GM19023 (cell line): ENCODE measurements at regions not wholly inside any gene's neighbourhood (a gene's known extent, or its start where the extent isn't known, plus 50 kb on each side); places are given as distances from the start of the nearest gene placed in this dataset.

Source experiments
- ATAC-seq: cut with Tn5 transposase; IDR thresholded peaks from one replicate; pipeline ENCODE4 v1.9.1; 2021; ENCODE audit warnings: mild to moderate bottlenecking, moderate library complexity; ENCODE audit not compliant: unreplicated experiment

DNA sequence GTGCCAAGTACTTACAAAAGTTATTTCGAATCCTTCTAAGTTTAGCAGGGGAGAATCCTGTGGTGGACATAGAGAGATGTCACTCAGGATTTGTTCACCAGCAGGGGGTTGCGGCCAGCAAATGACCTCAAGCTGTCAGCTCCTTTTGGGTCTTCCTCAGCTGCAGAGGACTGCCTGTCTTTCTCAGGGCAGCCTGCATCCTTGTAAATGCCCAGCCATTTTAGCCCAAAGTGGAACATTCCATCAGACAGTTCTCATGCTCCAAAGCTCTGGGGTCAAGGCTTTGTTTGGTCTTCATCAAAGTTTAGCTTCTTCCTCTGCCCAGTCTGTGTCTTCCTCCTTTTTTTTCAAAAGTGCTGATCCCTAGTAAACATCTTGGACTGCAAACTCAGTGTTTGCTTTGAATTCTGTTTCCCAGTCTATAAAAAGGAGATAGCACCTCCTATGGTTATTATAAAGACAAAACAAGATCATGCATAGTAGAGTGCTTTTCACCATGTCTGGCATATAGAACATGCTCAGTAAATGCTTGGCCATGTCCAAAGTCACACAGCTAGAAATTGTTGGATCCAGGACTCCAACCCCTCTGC is 156.4 kb upstream of the GATB start:
- no peak for ATAC-seq

DNA sequence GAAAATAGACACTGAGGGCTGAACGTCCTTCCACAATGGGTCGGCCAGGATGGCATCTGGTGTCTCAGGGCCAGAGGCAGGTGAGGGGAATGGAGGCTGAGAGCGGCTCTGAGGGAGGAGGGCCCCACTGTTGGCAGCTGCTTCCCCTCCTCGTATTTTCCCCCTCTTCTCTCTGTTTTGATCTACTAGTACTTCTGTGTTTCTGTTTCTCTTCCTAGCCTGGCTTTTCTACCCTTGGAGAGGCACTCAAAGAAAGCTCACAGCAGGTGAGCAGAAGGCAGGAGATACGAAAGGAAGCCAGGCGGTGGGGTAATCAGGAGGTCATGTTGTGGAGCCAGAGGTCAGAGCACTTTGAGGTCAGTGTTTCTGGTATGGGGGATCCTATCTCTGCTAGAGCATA is 151.8 kb upstream of the GATB start:
- no peak for ATAC-seq

DNA sequence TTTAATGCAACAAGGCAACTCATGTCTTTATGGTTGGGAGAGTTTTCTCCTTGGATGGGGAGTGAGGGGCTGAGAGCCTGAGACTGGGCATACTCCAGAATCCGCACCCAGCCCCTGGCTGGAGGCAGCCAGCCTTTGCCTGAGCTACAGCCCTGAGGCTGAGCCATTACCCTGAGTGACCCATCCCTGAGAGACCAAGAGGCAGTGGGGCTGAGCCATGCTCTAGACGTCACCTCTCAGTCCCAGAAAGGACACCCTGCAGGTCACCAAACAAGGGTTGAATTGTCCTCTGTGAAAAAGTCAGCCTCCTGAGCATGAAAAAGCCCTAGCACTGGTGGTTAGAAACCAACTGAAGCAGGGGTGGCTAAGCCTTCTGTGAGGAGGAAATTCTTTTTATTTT is 151.2 kb upstream of the GATB start:
- ATAC-seq, result no peak

DNA sequence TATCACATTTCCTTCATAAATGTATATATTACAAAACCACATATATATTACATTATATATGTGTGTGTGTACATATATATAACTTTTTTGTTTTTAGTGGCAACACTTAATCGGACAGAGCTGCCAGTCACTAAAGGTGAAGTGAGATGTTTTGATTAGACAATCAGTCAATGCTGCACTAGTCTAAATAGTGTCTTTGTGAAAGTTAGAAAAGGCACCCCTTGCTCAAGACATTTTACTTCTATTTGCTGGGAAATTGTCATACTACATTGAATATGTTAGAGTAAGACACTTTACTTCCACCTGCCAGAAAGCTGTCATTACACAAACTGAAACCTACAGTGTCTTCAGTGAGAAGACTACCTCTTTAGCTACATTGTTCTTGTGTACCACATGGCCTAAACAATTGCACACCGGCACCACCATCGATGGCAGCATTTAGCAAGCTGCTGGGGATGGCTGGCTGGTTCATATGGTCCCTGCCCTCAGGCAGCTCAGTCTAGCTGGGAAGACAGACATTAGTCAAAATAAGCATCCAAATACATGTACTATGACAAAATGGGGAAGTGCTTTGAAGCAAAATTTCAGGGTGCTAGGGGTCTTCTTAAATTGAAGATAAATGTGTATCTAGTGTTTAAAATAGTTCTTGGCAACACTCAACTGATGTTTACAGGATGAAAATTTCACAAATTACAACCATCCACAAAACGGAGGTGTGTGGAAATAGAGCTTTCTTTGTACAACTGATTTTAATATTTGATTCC is 148.1 kb upstream of the GATB start:
- ATAC-seq, result no peak

DNA sequence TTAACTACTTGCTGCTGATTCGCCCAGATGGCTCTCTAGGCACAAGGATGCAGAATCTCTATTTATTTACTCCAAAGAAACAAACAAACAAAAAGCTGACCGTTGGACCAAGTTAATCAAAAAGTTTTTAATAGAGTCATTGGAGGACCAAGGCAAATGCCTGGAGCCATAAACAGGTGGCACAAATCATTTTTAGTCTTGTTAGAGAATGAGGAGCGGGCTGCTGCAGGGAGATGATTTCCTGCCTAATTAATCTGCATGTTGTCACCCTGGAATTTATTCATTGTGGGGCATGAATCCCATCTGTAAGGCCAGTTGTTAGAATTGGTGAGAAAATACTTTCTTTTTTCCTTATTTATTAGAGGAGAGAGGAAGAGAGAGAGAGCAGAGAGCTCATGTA is 147.4 kb upstream of the GATB start:
- ATAC-seq, result no peak

DNA sequence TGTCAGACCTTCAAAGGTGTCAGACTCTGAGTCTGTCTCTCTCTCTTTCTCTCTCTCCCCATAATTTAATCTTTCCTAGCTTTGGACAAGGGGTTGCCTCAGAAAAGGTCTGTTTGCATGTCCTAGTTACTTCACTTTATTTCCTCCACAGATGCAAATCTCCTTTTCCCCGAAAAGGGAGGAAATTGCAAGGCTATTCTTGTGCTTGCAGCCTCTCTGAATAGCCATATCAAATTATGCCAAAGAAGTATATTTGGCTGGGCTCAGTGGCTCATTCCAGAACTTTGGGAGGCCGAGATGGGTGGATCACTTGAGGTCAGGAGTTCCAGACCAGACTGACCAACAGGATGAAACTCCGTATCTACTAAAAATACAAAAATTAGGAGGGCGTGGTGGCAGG is 145.6 kb upstream of the GATB start:
- no peak for ATAC-seq

DNA sequence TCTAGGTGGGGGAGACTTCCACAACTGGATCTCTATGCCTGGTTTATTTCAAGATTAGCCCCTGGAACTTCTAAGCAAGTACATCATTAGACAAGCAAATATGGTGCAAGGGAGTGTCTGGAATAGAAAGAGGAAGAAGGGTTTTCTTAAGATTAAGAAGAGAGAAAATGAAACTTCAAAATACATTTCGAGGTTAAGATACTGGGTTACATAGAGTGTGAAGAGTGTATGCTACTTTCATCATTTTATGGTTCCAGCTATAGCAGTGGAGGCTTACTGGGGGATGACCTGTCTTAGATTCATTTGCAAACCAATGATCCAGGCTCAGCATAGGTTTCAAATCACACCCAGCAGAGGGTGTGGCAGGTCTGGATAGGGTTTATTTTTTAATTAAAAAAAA is 144.4 kb upstream of the GATB start:
- ATAC-seq, result peak; percentile 72

DNA sequence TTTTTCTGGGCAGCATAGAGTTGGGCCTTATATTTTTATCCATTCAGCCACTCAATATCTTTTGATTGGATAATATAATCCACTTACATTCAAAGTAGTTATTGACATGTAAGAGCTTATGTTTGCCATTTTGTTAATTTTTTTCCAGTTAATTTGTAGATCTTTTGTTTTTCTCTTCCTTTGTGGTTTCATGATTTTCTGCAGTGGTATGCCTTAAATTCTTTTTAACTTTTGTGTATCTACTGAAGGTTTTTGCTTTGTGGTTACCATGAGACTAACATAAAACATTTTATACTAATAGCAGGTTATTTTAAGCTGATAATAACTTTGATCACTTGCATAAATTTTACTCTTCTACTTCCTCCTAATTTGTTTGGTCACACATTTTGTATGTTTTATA is 140.8 kb upstream of the GATB start:
- no peak for ATAC-seq

DNA sequence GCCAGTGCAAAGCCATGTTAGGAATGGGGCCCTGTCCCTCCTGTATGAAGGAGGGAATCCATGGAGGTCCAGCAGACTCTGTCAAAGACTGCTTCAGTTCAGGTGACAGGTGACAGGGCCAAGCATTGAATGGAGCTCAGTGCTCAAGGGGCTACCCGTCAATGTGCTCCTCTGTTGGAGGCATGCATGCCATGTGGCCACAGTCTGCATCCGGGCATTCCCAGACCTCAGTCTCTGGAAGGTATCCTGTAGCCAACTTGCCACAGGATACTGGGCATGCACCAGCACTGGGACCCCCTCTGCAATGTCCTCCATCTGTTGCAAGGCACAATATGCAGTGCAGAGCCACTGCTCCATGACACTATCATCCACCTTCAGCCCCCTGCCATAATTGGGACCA is 136.1 kb upstream of the GATB start:
- ATAC-seq, result no peak

DNA sequence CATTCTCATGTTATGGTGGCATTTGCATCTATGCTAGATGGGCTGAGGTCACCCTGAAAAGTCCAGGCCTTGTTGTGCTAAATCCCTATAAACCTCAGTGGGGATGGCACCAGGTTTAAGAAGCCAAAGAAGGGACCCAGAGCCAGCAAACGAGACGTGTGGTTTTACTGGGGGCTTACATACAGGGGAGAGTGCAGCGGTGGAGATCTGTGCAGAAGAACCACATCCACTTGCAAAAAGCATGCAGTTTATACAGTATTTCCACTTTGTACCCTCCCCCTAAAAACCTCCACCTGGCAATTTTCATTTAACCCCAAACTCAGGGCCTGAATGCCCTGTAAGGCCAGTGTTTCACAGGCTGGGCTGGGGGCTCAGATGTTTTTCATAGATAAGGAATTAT is 134.9 kb upstream of the GATB start:
- no peak for ATAC-seq

DNA sequence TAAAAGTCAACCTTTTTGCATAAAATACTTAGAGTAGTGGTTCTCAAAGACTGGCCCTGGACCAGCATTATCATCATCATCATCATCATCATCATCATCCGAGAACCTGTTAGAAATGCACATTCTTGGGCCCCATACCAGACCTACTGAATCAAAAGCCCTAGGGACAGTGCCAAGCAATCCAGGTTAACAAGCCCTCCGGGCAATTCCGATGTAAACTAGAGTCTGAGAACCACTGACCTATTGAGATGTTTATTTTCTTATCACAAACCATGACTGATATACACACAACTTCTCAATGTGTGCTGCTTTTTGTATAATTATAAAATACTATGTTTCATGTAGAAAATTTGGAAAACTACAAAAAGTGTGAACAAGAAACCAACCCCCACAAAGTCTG is 133.4 kb upstream of the GATB start:
- no peak for ATAC-seq

DNA sequence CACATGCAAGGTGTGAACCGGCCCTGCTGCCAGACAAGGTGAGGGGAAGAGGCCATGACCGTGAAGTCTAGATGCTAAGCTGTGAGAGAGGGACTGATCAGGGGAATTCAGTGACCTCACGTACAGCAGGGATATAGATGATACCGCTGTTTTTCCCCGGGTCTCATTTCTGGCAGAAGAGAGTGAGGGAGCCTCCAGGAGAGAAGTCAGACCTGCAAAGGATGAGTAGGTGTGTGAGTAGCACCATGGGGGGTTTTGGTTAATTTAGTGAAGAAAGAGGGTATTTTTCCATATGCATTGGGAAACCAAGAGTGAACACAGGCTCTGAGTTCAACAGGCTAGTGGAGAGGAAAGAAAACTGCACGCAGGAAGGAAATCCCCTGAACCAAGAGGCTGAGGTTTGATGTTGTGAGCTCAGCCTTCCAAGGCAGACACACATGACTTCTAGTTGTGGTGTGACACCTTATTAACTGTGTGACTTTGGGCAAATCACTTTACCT is 127.6 kb upstream of the GATB start:
- ATAC-seq, result peak; percentile 49

DNA sequence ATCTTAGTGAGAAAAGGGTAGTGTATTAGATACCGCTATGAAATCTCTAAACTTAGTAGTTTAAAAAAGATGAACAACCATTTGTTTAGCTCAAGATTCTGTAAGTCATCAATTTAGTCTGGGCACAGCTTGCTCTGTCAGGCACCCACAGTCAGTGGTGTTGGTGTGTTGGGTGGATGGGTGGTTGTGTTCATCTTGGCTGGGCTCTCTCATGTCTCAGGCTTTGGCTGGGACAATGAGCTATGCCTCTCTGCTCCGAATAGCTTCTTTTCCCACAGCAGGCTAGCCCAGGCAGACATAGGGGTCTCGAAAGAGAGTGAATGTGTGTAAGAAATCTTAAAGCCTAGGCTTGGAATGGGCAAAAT is 127.0 kb upstream of the GATB start:
- peak; percentile 21 for ATAC-seq

DNA sequence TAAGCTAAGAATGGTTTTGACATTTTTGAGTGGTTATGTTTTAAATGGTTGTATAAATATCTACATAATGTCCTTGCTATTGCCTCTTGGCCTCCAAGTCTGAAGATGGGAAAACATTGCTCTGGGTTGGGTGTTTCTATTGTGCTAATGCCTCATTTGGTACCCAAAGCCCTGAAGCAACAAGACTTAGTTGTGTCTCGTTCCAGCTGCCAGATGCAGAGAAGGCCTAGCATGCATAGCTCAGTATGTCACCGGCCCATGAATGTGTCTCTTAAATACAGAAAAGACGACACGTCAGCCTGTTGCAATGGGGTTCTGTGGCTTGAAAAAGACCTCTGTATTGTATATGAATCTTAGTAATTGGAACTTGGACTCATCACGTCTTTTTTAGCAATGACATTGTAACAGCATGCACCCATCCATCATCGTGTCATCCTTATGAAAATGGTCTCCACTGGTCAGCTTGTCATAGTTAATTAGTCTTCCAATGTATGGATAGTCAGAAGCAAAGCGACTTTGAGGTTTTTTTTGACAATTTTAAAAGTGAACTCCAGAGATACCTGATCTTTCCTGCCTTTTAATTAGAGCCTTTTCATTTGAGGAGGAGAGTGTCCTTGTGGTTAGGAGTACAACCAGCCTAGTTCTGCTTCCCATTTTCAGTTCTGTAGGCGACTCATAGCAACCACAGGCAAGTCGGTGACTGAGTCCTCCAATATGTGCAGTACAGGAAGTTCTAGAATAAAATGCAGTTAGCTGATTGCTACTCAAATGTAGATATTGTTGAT is 126.4 kb upstream of the GATB start:
- peak; percentile 63 for ATAC-seq

DNA sequence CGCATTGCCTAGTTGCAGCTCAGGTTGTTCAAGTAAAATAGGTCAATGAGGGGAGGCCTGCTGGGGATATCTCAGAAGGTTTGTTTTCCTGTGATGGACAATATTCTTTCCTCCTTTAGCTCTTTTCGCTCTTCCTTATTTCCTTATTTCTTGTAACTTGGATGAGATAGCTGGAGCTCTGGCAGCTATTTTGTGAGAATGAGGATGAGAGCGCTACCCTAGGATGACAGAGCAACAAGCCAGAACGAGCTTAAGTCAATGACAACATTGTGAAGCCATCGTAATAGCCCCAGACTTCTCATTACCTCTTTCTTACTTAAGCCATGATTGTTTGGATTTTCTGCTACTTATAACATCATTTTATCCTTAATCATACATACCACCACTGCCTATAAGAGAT is 124.3 kb upstream of the GATB start:
- ATAC-seq, result no peak

DNA sequence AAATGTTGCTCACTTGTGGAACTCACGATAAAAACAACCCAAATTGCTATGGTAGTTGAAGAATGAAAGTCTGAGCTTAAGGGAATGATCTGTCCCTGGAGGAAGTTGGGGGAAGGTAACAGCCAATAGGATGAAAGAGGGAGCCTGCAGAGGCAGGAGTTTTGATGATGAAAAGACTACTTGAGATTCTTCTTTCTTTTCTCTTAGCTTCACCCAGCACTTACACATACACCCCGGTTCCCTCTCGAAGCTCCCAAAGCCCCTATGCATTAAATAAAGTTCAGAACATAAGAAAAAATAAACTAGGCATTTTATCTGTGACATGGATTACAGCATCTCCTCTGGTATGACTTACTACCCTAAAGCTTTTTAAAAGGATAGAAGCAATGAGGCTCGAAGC is 122.9 kb upstream of the GATB start:
- no peak for ATAC-seq

DNA sequence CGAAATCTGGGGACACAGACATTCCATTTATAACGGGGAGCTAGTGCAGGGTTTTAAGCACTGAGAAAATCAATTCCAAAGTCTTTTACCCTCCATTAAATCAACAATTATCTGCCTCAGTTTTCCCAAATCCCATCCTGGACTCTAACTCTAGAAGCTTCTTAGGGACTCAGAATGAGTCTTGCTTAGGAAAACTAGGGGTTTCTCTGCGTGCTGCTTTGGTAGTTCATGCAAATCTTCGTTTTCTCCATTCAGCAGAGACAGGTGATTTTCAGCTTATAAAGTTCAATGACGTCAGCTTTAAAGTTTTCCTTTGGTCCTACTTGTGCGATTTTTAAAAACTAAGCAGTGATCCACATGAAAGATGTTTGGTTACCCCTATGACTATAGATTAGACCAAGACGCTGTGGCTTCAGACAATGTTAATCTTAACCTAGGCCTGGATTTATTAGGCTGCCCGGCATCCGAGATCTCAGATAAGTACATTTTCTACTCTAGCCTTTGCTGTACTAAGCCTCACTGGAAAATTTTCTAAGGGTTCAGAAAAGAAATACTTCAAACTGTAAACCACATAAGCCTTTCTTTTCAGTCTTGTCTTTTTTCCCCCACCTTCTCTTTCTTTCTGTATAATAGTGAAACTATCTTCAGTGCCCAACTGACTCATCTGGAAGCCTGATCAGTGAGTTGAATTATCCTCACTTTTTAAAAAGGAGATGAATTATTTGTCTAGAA is 121.4 kb upstream of the GATB start:
- peak; percentile 58 for ATAC-seq

DNA sequence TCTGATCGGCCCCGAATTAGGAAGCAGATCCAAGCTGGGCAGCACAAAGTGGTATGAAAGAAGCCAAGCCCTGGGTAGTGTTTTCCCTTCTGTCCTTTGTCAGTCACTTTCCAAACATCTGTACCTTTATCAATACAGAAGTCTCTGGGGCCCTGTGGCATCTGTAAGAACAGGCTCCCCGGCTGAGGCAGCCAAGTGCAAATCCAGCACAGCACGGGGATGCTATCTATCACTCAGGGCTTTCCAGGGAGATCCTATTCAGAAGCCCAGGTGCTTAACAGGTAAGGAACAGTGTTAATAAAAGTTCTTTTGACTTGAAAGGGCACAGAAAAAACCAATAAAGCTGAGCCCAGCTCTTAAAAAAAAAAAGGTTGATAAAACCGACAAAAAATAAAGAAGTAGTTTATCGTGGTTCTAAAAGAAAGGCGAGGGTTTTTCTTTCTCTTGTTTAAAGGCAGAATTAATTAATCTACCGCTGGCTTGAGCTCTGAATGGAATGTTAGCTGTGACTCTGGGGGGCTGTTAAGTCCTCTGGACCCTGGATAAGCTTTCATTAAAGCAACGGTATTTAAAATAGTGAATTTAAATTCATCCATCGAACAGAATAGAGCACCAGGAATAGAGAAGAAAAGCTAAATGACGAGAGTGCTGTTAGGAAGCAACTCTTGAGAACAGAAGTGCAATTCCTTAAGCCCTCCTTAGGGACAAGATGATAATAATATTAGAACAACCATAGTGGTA is 119.1 kb upstream of the GATB start:
- ATAC-seq, result no peak

DNA sequence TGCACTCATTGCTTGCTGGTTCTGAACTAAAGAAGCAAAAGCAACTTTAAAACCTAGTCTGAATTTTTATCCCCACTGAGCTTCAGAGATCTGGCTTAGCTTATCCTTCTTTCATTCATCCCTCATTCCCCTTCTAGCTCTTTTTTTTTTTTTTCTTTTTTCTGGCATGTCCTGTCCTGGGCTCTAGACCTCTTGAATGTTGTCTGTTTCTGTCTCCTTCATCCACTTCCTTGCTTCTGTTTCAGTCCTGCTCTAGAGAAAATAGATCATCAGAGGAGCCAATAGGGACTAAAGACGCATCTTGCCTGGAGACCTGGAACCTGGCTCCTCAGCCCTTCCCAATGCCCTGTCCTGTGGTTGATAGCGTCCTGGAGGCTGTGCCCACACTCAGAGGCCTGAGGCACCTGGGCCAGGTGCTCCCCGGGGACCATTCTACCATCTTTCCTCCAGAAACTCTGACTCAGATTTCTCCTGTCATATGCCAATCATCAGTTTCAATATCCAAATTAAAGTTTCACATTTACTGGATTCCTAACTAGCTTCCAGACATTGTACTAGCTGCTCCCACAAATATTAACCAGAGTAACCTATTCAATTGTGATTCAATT is 115.7 kb upstream of the GATB start:
- ATAC-seq, result no peak

DNA sequence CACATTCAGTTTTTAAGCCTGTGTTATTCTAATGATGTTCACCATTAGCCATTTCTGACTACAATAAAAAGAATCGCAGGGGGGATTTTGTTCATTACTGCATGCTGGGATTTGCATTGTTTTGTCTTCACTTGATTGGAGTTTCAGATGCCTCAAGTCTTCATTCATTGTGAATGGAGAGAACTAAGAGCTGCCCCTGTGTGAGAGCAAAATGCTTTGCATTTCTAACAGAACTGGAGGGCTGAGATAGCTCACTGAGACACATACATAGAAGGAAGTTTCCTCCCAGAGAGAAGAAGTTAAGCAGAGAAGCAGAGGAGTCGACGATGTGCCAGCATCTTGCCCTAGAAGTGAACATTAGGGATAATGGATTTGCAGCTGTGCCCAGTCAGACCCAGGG is 113.5 kb upstream of the GATB start:
- ATAC-seq, result no peak
